ENCODE measurements at regions not wholly inside any gene's neighbourhood (a gene's known extent, or its start where the extent isn't known, plus 50 kb on each side); places are given as distances from the start of the nearest gene placed in this dataset.
"Not testable (repeated sequence)": the region's sequence is repeated elsewhere in the genome, so short reads cannot be mapped to it uniquely, and the experiment has no call there.

- Histone ChIP-seq H3K4me3 (no peak overlapping the region), H3K9me3 (peaks cover 3% of the 10 kb centered on the region; the same call in 1 of the 2 replicates), H3K4me1 (no peaks in the 10 kb centered on the region), H3K36me3 (replicated peaks) (no peaks in the 10 kb centered on the region), H3K27me3 (ENCODE audit: low read depth) (no peaks in the 10 kb centered on the region)
- no peak for DNase-seq (ENCODE audit: low spot score in 2 of 2)
- in situ Hi-C loops (cut with MboI; ENCODE audit: low sequenced_read_pairs) = no loop called here
These were observed 124.4 kb upstream of the PTBP2 start for GRCh38 chr1:96597218-96597617.

GRCh38 chr1:96598416-96599168, 123.0 kb upstream of the PTBP2 start:
- no peaks in the 10 kb centered on the region for H3K9me3 ChIP-seq
- no peaks in the 10 kb centered on the region for H3K36me3 ChIP-seq (replicated peaks)
- H3K27me3 ChIP-seq (ENCODE audit: low read depth) = no peaks in the 10 kb centered on the region
- DNase-seq (ENCODE audit: low spot score in 2 of 2) = no peak
- no peak overlapping the region for H3K4me3 ChIP-seq
- no peaks in the 10 kb centered on the region for H3K4me1 ChIP-seq
- in situ Hi-C loops (cut with MboI; ENCODE audit: low sequenced_read_pairs) = no loop called here

- H3K27me3 ChIP-seq (ENCODE audit: low read depth); H3K4me1 ChIP-seq; H3K36me3 ChIP-seq (replicated peaks); DNase-seq (ENCODE audit: low spot score in 2 of 2); H3K4me3 ChIP-seq; in situ Hi-C loops (cut with MboI; ENCODE audit: low sequenced_read_pairs); H3K9me3 ChIP-seq: not testable (repeated sequence)
These were observed 117.0 kb upstream of the PTBP2 start for GRCh38 chr1:96604620-96605019.

- H3K27me3 ChIP-seq (ENCODE audit: low read depth); H3K36me3 ChIP-seq (replicated peaks); H3K4me3 ChIP-seq; DNase-seq (ENCODE audit: low spot score in 2 of 2); H3K9me3 ChIP-seq; in situ Hi-C loops (cut with MboI; ENCODE audit: low sequenced_read_pairs); H3K4me1 ChIP-seq: not testable (repeated sequence)
These were observed 104.2 kb upstream of the PTBP2 start for GRCh38 chr1:96617375-96617774.

GRCh38 chr1:96632045-96632664, 89.4 kb upstream of the PTBP2 start:
- no peaks in the 10 kb centered on the region for H3K27me3 ChIP-seq (ENCODE audit: low read depth)
- in situ Hi-C loops (cut with MboI; ENCODE audit: low sequenced_read_pairs) = no loop called here
- H3K36me3 ChIP-seq (replicated peaks) = no peaks in the 10 kb centered on the region
- DNase-seq (ENCODE audit: low spot score in 2 of 2) = peak in 1 of 2 experiments; percentile 2
- no peak overlapping the region for H3K4me3 ChIP-seq
- H3K9me3 ChIP-seq = no peaks in the 10 kb centered on the region
- peaks cover 25% of the 10 kb centered on the region for H3K4me1 ChIP-seq

- no peak overlapping the region for H3K4me3 ChIP-seq
- no peaks in the 10 kb centered on the region for H3K27me3 ChIP-seq (ENCODE audit: low read depth)
- no peaks in the 10 kb centered on the region for H3K36me3 ChIP-seq (replicated peaks)
- peaks cover 25% of the 10 kb centered on the region for H3K4me1 ChIP-seq
- in situ Hi-C loops (cut with MboI; ENCODE audit: low sequenced_read_pairs) = no loop called here
- DNase-seq (ENCODE audit: low spot score in 2 of 2) = peak in 1 of 2 experiments; percentile 1
- no peaks in the 10 kb centered on the region for H3K9me3 ChIP-seq
These were observed 87.9 kb upstream of the PTBP2 start for GRCh38 chr1:96633695-96634094.

- peak in 1 of 2 experiments; percentile 14 for DNase-seq (ENCODE audit: low spot score in 2 of 2)
- Histone ChIP-seq H3K27me3 (ENCODE audit: low read depth) (no peaks in the 10 kb centered on the region), H3K9me3 (no peaks in the 10 kb centered on the region), H3K4me1 (peaks cover 32% of the 10 kb centered on the region), H3K36me3 (replicated peaks) (no peaks in the 10 kb centered on the region), H3K4me3 (no peak overlapping the region)
- in situ Hi-C loops (cut with MboI; ENCODE audit: low sequenced_read_pairs) = no loop called here
These were observed 86.7 kb upstream of the PTBP2 start for GRCh38 chr1:96634883-96635282.

GRCh38 chr1:96641282-96641681, 80.3 kb upstream of the PTBP2 start:
- Histone ChIP-seq H3K4me1 (peaks cover 12% of the 10 kb centered on the region), H3K4me3 (no peak overlapping the region), H3K9me3 (no peaks in the 10 kb centered on the region), H3K27me3 (ENCODE audit: low read depth) (no peaks in the 10 kb centered on the region), H3K36me3 (replicated peaks) (no peaks in the 10 kb centered on the region)
- in situ Hi-C loops (cut with MboI; ENCODE audit: low sequenced_read_pairs) = no loop called here
- no peak for DNase-seq (ENCODE audit: low spot score in 2 of 2)

- in situ Hi-C loops (cut with MboI; ENCODE audit: low sequenced_read_pairs) = no loop called here
- DNase-seq (ENCODE audit: low spot score in 2 of 2) = no peak
- no peak overlapping the region for H3K4me3 ChIP-seq
These were observed 78.1 kb upstream of the PTBP2 start for GRCh38 chr1:96643519-96643918.

GRCh38 chr1:96649301-96649700, 72.3 kb upstream of the PTBP2 start:
- Histone ChIP-seq H3K9me3 (no peaks in the 10 kb centered on the region), H3K36me3 (replicated peaks) (no peaks in the 10 kb centered on the region), H3K4me3 (no peak overlapping the region), H3K27me3 (ENCODE audit: low read depth) (no peaks in the 10 kb centered on the region), H3K4me1 (no peaks in the 10 kb centered on the region)
- in situ Hi-C loops (cut with MboI; ENCODE audit: low sequenced_read_pairs) = no loop called here
- DNase-seq (ENCODE audit: low spot score in 2 of 2) = no peak

More at GRCh38 chr1:96643519-96643918, 78.1 kb upstream of the PTBP2 start:
- Histone ChIP-seq H3K4me1 (peaks cover 7% of the 10 kb centered on the region), H3K9me3 (no peaks in the 10 kb centered on the region), H3K36me3 (replicated peaks) (no peaks in the 10 kb centered on the region), H3K27me3 (ENCODE audit: low read depth) (no peaks in the 10 kb centered on the region)

GRCh38 chr1:96651517-96651916, 70.1 kb upstream of the PTBP2 start:
- H3K27me3 ChIP-seq (ENCODE audit: low read depth) = no peaks in the 10 kb centered on the region
- no peak overlapping the region for H3K4me3 ChIP-seq
- H3K36me3 ChIP-seq (replicated peaks) = no peaks in the 10 kb centered on the region
- DNase-seq (ENCODE audit: low spot score in 2 of 2) = no peak
- H3K4me1 ChIP-seq = no peaks in the 10 kb centered on the region
- in situ Hi-C loops (cut with MboI; ENCODE audit: low sequenced_read_pairs) = no loop called here
- no peaks in the 10 kb centered on the region for H3K9me3 ChIP-seq

GRCh38 chr1:96660051-96660450, 61.5 kb upstream of the PTBP2 start:
- Histone ChIP-seq H3K4me1 (no peaks in the 10 kb centered on the region), H3K9me3 (peaks cover 4% of the 10 kb centered on the region; the same call in 1 of the 2 replicates), H3K36me3 (replicated peaks) (no peaks in the 10 kb centered on the region; the same call in 1 of the 2 replicates), H3K4me3 (no peak overlapping the region), H3K27me3 (ENCODE audit: low read depth) (no peaks in the 10 kb centered on the region)
- no peak for DNase-seq (ENCODE audit: low spot score in 2 of 2)
- in situ Hi-C loops (cut with MboI; ENCODE audit: low sequenced_read_pairs) = no loop called here

- Histone ChIP-seq H3K4me3 (no peak overlapping the region), H3K27me3 (ENCODE audit: low read depth) (no peaks in the 10 kb centered on the region), H3K4me1 (no peaks in the 10 kb centered on the region), H3K9me3 (peaks cover 4% of the 10 kb centered on the region; the same call in 1 of the 2 replicates), H3K36me3 (replicated peaks) (no peaks in the 10 kb centered on the region; the same call in 1 of the 2 replicates)
- in situ Hi-C loops (cut with MboI; ENCODE audit: low sequenced_read_pairs) = no loop called here
- DNase-seq (ENCODE audit: low spot score in 2 of 2) = no peak
These were observed 61.1 kb upstream of the PTBP2 start for GRCh38 chr1:96660503-96660902.

Measured in HAP-1 (cell line).